Neural cell (in vitro differentiated cells): ENCODE measurements at regions not wholly inside any gene's neighbourhood (a gene's known extent, or its start where the extent isn't known, plus 50 kb on each side); places are given as distances from the start of the nearest gene placed in this dataset.

Experiments used
- CTCF ChIP-seq: fragments of 450-650 bp; IDR thresholded peaks from 2 replicates; pipeline ENCODE4 v1.5.1; 2014; ENCODE audit warnings: antibody characterized with exemption, mild to moderate bottlenecking, moderate library complexity; ENCODE audit not compliant: poor library complexity, severe bottlenecking
- EZH2 ChIP-seq: fragments of 200-600, 300-800 bp; shearing (Covaris generic), sonication (generic); IDR thresholded peaks from 2 replicates; pipeline ENCODE4 v1.6.1; 2014; ENCODE audit warnings: antibody characterized with exemption, low read length, borderline replicate concordance, mild to moderate bottlenecking; ENCODE audit not compliant: insufficient read depth, poor library complexity, severe bottlenecking
- MXI1 ChIP-seq: fragments of 450-650 bp; conservative IDR thresholded peaks from 2 replicates; pipeline ENCODE4 v1.6.1; 2014; ENCODE audit warnings: antibody characterized with exemption, mild to moderate bottlenecking; ENCODE audit not compliant: poor library complexity, severe bottlenecking
- POLR2AphosphoS5 ChIP-seq: IDR thresholded peaks from 2 replicates; pipeline ENCODE4 v1.6.1; 2012
- REST ChIP-seq: IDR thresholded peaks from 2 replicates; pipeline ENCODE4 v1.6.1; 2012; ENCODE audit warnings: borderline replicate concordance
- SMC3 ChIP-seq: fragments of 450-650 bp; conservative IDR thresholded peaks from 2 replicates; pipeline ENCODE4 v1.6.1; 2014; ENCODE audit warnings: antibody characterized with exemption, mild to moderate bottlenecking, moderate library complexity; ENCODE audit not compliant: poor library complexity
- TAF1 ChIP-seq: IDR thresholded peaks from 2 replicates; pipeline ENCODE4 v1.6.1; 2012; ENCODE audit warnings: low read depth

GRCh38 chr11:29135504-29135903 is 881.3 kb downstream of the KCNA4 start:
- TF ChIP-seq CTCF (no peak), TAF1 (no peak), EZH2 (no peak), MXI1 (no peak), POLR2AphosphoS5 (no peak), SMC3 (no peak), REST (no peak)
